Activated CD4-positive, alpha-beta memory T cell treated with anti-CD3 and anti-CD28 coated beads, Interleukin-2, amount 10 ng/mL, durations not matched to agents 7 days and 5 days (primary cell): ENCODE measurements at regions not wholly inside any gene's neighbourhood (a gene's known extent, or its start where the extent isn't known, plus 50 kb on each side); places are given as distances from the start of the nearest gene placed in this dataset.

ENCODE experiments used
- CTCF ChIA-PET: fragments of 350-600 bp; sonication (Branson Sonifier 250); formaldehyde crosslinking; loops from one replicate; lab custom pipeline; 2021; ENCODE audit warnings: antibody characterized with exemption, inconsistent platforms; lab: Charles Lee
- POLR2A ChIA-PET: fragments of 350-600 bp; sonication (Branson Sonifier 250); formaldehyde crosslinking; loops from one replicate; lab custom pipeline; 2021; ENCODE audit warnings: antibody characterized with exemption; lab: Charles Lee
- DNase-seq: peaks from one replicate; pipeline ENCODE4 v3.0.0-alpha.2; 2020
- H3K27ac Mint-ChIP-seq: one replicate; pipeline ENCODE4 v1.8.0; 2021; ENCODE audit warnings: mild to moderate bottlenecking, mixed read lengths
- H3K27me3 Mint-ChIP-seq: one replicate; pipeline ENCODE4 v1.8.0; 2021; ENCODE audit warnings: mixed read lengths
- H3K36me3 Mint-ChIP-seq: one replicate; pipeline ENCODE4 v1.8.0; 2021; ENCODE audit warnings: low read depth, mixed read lengths
- H3K4me1 Mint-ChIP-seq: one replicate; pipeline ENCODE4 v1.8.0; 2021; ENCODE audit warnings: mixed read lengths
- H3K4me3 Mint-ChIP-seq: one replicate; pipeline ENCODE4 v1.8.0; 2021; ENCODE audit warnings: mild to moderate bottlenecking, mixed read lengths
- H3K9me3 Mint-ChIP-seq: one replicate; pipeline ENCODE4 v1.8.0; 2021; ENCODE audit warnings: mixed read lengths

- H3K4me1 Mint-ChIP-seq, result no peaks in the 10 kb centered on the region
- POLR2A ChIA-PET, result no interaction called here
- DNase-seq, result no peak
- no peaks in the 10 kb centered on the region for H3K27me3 Mint-ChIP-seq
- H3K36me3 Mint-ChIP-seq, result no peaks in the 10 kb centered on the region
- CTCF ChIA-PET, result no interaction called here
- no peak overlapping the region for H3K27ac Mint-ChIP-seq
- H3K4me3 Mint-ChIP-seq, result no peak overlapping the region
- peaks cover 9% of the 10 kb centered on the region for H3K9me3 Mint-ChIP-seq
These were observed 382.1 kb upstream of the CDH18 start for GRCh38 chr5:20370061-20370460.

- DNase-seq, result no peak
- Mint-ChIP-seq H3K27ac (no peak overlapping the region), H3K4me1 (no peaks in the 10 kb centered on the region), H3K36me3 (no peaks in the 10 kb centered on the region), H3K4me3 (no peak overlapping the region), H3K9me3 (peaks cover 9% of the 10 kb centered on the region), H3K27me3 (no peaks in the 10 kb centered on the region)
- CTCF ChIA-PET, result no interaction called here
- POLR2A ChIA-PET, result no interaction called here
These were observed 381.5 kb upstream of the CDH18 start for GRCh38 chr5:20369518-20369885.

GRCh38 chr5:20368571-20369517 lies 380.8 kb upstream of the CDH18 start:
- H3K27ac Mint-ChIP-seq, result no peak overlapping the region
- DNase-seq, result no peak
- H3K9me3 Mint-ChIP-seq, result peaks cover 9% of the 10 kb centered on the region
- CTCF ChIA-PET, result no interaction called here
- no peaks in the 10 kb centered on the region for H3K36me3 Mint-ChIP-seq
- no peaks in the 10 kb centered on the region for H3K4me1 Mint-ChIP-seq
- POLR2A ChIA-PET, result no interaction called here
- no peak overlapping the region for H3K4me3 Mint-ChIP-seq
- H3K27me3 Mint-ChIP-seq, result no peaks in the 10 kb centered on the region

GRCh38 chr5:20367178-20367577 lies 379.2 kb upstream of the CDH18 start:
- POLR2A ChIA-PET, result no interaction called here
- Mint-ChIP-seq H3K9me3 (peaks cover 9% of the 10 kb centered on the region), H3K27me3 (no peaks in the 10 kb centered on the region), H3K4me1 (no peaks in the 10 kb centered on the region), H3K4me3 (no peak overlapping the region), H3K36me3 (no peaks in the 10 kb centered on the region), H3K27ac (no peak overlapping the region)
- CTCF ChIA-PET, result no interaction called here
- DNase-seq, result no peak

GRCh38 chr5:20360263-20360662 lies 372.3 kb upstream of the CDH18 start:
- Mint-ChIP-seq H3K27ac (no peak overlapping the region), H3K4me3 (no peak overlapping the region), H3K27me3 (no peaks in the 10 kb centered on the region), H3K9me3 (peaks cover 4% of the 10 kb centered on the region), H3K36me3 (no peaks in the 10 kb centered on the region), H3K4me1 (no peaks in the 10 kb centered on the region)
- POLR2A ChIA-PET, result no interaction called here
- CTCF ChIA-PET, result no interaction called here
- DNase-seq, result no peak

- CTCF ChIA-PET, result no interaction called here
- H3K9me3 Mint-ChIP-seq, result peaks cover 7% of the 10 kb centered on the region
- H3K4me3 Mint-ChIP-seq, result no peak overlapping the region
- POLR2A ChIA-PET, result no interaction called here
- H3K36me3 Mint-ChIP-seq, result no peaks in the 10 kb centered on the region
- no peak for DNase-seq
- H3K4me1 Mint-ChIP-seq, result no peaks in the 10 kb centered on the region
- H3K27ac Mint-ChIP-seq, result no peak overlapping the region
- H3K27me3 Mint-ChIP-seq, result no peaks in the 10 kb centered on the region
These were observed 371.4 kb upstream of the CDH18 start for GRCh38 chr5:20359377-20359776.

GRCh38 chr5:20353499-20353898 lies 365.5 kb upstream of the CDH18 start:
- Mint-ChIP-seq H3K4me3 (no peak overlapping the region), H3K27ac (no peak overlapping the region), H3K27me3 (no peaks in the 10 kb centered on the region), H3K36me3 (no peaks in the 10 kb centered on the region), H3K4me1 (no peaks in the 10 kb centered on the region), H3K9me3 (peaks cover 7% of the 10 kb centered on the region)
- CTCF ChIA-PET, result no interaction called here
- no peak for DNase-seq
- POLR2A ChIA-PET, result no interaction called here

GRCh38 chr5:20351849-20352248 lies 363.8 kb upstream of the CDH18 start:
- no peaks in the 10 kb centered on the region for H3K36me3 Mint-ChIP-seq
- CTCF ChIA-PET, result no interaction called here
- POLR2A ChIA-PET, result no interaction called here
- no peaks in the 10 kb centered on the region for H3K4me1 Mint-ChIP-seq
- peaks cover 4% of the 10 kb centered on the region for H3K9me3 Mint-ChIP-seq
- no peaks in the 10 kb centered on the region for H3K27me3 Mint-ChIP-seq
- H3K27ac Mint-ChIP-seq, result no peak overlapping the region
- no peak overlapping the region for H3K4me3 Mint-ChIP-seq
- no peak for DNase-seq

GRCh38 chr5:20348321-20348720 lies 360.3 kb upstream of the CDH18 start:
- no peaks in the 10 kb centered on the region for H3K4me1 Mint-ChIP-seq
- CTCF ChIA-PET, result no interaction called here
- no peaks in the 10 kb centered on the region for H3K36me3 Mint-ChIP-seq
- POLR2A ChIA-PET, result no interaction called here
- no peaks in the 10 kb centered on the region for H3K9me3 Mint-ChIP-seq
- no peaks in the 10 kb centered on the region for H3K27me3 Mint-ChIP-seq
- DNase-seq, result no peak
- no peak overlapping the region for H3K27ac Mint-ChIP-seq
- no peak overlapping the region for H3K4me3 Mint-ChIP-seq

GRCh38 chr5:20347334-20347733 lies 359.3 kb upstream of the CDH18 start:
- H3K9me3 Mint-ChIP-seq, result peaks cover 4% of the 10 kb centered on the region
- DNase-seq, result no peak
- no peak overlapping the region for H3K4me3 Mint-ChIP-seq
- H3K27ac Mint-ChIP-seq, result no peak overlapping the region
- H3K27me3 Mint-ChIP-seq, result no peaks in the 10 kb centered on the region
- ChIA-PET CTCF (no interaction called here), POLR2A (no interaction called here)
- no peaks in the 10 kb centered on the region for H3K36me3 Mint-ChIP-seq
- H3K4me1 Mint-ChIP-seq, result no peaks in the 10 kb centered on the region

GRCh38 chr5:20340126-20340525 lies 352.1 kb upstream of the CDH18 start:
- DNase-seq, result no peak
- POLR2A ChIA-PET, result no interaction called here
- H3K4me3 Mint-ChIP-seq, result no peak overlapping the region
- H3K27me3 Mint-ChIP-seq, result no peaks in the 10 kb centered on the region
- H3K9me3 Mint-ChIP-seq, result peaks cover 10% of the 10 kb centered on the region
- H3K4me1 Mint-ChIP-seq, result no peaks in the 10 kb centered on the region
- CTCF ChIA-PET, result no interaction called here
- no peaks in the 10 kb centered on the region for H3K36me3 Mint-ChIP-seq
- no peak overlapping the region for H3K27ac Mint-ChIP-seq

- Mint-ChIP-seq H3K27ac (no peak overlapping the region), H3K36me3 (no peaks in the 10 kb centered on the region), H3K4me3 (no peak overlapping the region), H3K27me3 (no peaks in the 10 kb centered on the region), H3K4me1 (no peaks in the 10 kb centered on the region), H3K9me3 (peaks cover 8% of the 10 kb centered on the region)
- POLR2A ChIA-PET, result no interaction called here
- DNase-seq, result no peak
- CTCF ChIA-PET, result no interaction called here
These were observed 348.0 kb upstream of the CDH18 start for GRCh38 chr5:20335978-20336377.

- H3K27ac Mint-ChIP-seq, result no peak overlapping the region
- ChIA-PET POLR2A (no interaction called here), CTCF (no interaction called here)
- peaks cover 12% of the 10 kb centered on the region for H3K9me3 Mint-ChIP-seq
- no peak for DNase-seq
- no peak overlapping the region for H3K4me3 Mint-ChIP-seq
- no peaks in the 10 kb centered on the region for H3K27me3 Mint-ChIP-seq
- H3K4me1 Mint-ChIP-seq, result no peaks in the 10 kb centered on the region
- no peaks in the 10 kb centered on the region for H3K36me3 Mint-ChIP-seq
These were observed 343.8 kb upstream of the CDH18 start for GRCh38 chr5:20331826-20332225.

- POLR2A ChIA-PET, result no interaction called here
- Mint-ChIP-seq H3K36me3 (no peaks in the 10 kb centered on the region), H3K4me1 (no peaks in the 10 kb centered on the region), H3K27me3 (no peaks in the 10 kb centered on the region), H3K4me3 (no peak overlapping the region), H3K9me3 (peaks cover 13% of the 10 kb centered on the region), H3K27ac (no peak overlapping the region)
- CTCF ChIA-PET, result no interaction called here
- no peak for DNase-seq
These were observed 335.3 kb upstream of the CDH18 start for GRCh38 chr5:20323323-20323722.
